ENCODE measurements at regions not wholly inside any gene's neighbourhood (a gene's known extent, or its start where the extent isn't known, plus 50 kb on each side); places are given as distances from the start of the nearest gene placed in this dataset.

DNA sequence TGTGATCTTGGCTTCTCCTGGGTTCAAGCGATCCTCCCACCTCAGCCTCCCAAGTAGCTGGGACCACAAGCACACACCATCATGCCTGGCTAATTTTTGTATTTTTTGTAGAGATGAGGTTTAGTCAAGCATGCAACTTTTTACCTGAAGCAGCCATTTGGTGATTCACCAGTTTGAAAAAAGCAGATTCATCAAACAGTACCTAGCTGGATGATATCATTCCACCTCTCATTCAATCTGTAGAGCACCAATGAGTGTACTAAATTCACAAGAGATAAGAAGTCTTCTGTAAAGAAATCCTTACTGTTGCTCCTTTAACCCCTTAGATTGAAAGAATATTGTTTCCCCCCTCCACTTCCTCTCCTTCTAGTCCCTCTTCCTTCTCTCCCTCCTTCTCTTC is 261.1 kb upstream of the RFC3 start:
- H3K79me1 ChIP-seq (ENCODE audit: insufficient read depth, low read depth, low read length, poor library complexity, severe bottlenecking) = no peaks in the 10 kb centered on the region
- H2BK20ac ChIP-seq (ENCODE audit: low read depth, low read length, poor library complexity, severe bottlenecking) = peak overlapping the region; percentile 45
- no peak overlapping the region for H4K5ac ChIP-seq (ENCODE audit: insufficient read length, low read depth, low read length)
- H3K56ac ChIP-seq (ENCODE audit: insufficient read length, low read depth, low read length) = no peak overlapping the region
- no peak overlapping the region for H3K27ac ChIP-seq (ENCODE audit: insufficient read length, low read depth, low read length)
- WGBS (ENCODE audit: extremely low coverage, insufficient read length, low lambda C conversion rate) = no CpG with 5 or more reads among the region's 1 CpG
- TF ChIP-seq, protein P1, sequence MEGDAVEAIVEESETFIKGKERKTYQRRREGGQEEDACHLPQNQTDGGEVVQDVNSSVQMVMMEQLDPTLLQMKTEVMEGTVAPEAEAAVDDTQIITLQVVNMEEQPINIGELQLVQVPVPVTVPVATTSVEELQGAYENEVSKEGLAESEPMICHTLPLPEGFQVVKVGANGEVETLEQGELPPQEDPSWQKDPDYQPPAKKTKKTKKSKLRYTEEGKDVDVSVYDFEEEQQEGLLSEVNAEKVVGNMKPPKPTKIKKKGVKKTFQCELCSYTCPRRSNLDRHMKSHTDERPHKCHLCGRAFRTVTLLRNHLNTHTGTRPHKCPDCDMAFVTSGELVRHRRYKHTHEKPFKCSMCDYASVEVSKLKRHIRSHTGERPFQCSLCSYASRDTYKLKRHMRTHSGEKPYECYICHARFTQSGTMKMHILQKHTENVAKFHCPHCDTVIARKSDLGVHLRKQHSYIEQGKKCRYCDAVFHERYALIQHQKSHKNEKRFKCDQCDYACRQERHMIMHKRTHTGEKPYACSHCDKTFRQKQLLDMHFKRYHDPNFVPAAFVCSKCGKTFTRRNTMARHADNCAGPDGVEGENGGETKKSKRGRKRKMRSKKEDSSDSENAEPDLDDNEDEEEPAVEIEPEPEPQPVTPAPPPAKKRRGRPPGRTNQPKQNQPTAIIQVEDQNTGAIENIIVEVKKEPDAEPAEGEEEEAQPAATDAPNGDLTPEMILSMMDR (conservative IDR thresholded peaks at IDR 0.05) = no peak
- no peak overlapping the region for H3K9ac ChIP-seq (ENCODE audit: extremely low read depth, insufficient read length, low read length)
- Mint-ChIP-seq H3K27ac (no peak overlapping the region), H3K9me3 (no peaks in the 10 kb centered on the region), H3K4me1 (peaks cover 3 to 5% of the 10 kb centered on the region in 2 experiments; a peak in 2 of 4 replicates), H3K36me3 (ENCODE audit: insufficient read depth in 1 of 3, low read depth in 3 of 3) (no peaks in the 10 kb centered on the region), H3K27me3 (ENCODE audit: low read depth) (no peaks in the 10 kb centered on the region; the same call in 1 of the 2 replicates), H3K4me3 (no peak overlapping the region)
- no peak overlapping the region for H4K91ac ChIP-seq (ENCODE audit: insufficient read length, low read depth, low read length)
- H3K27me3 ChIP-seq (ENCODE audit: insufficient read depth, low read length) = no peaks in the 10 kb centered on the region
- H3K9me3 ChIP-seq (ENCODE audit: control insufficient read depth, low read depth, low read length) = no peaks in the 10 kb centered on the region
- no peak for DNase-seq
- H2BK120ac ChIP-seq (ENCODE audit: low read depth, low read length, poor library complexity, severe bottlenecking) = no peak overlapping the region
- H3K4ac ChIP-seq (ENCODE audit: low read depth, low read length) = no peak overlapping the region
- H3K14ac ChIP-seq (ENCODE audit: insufficient read depth, low read length) = no peak overlapping the region
- no peak overlapping the region for H2BK12ac ChIP-seq (ENCODE audit: insufficient read length, low read depth, low read length)
- no peak overlapping the region for H3K4me2 ChIP-seq (ENCODE audit: insufficient read depth, insufficient read length, low read length)
- no peak overlapping the region for H2AFZ ChIP-seq (ENCODE audit: low read length)
- H3T11ph ChIP-seq (ENCODE audit: low read length) = no peak overlapping the region
- no peak overlapping the region for H4K8ac ChIP-seq (replicated peaks; ENCODE audit: insufficient read length, low read depth, low read length)
- H2BK5ac ChIP-seq (ENCODE audit: insufficient read length, low read length) = no peak overlapping the region
- no peaks in the 10 kb centered on the region for H3K4me1 ChIP-seq (ENCODE audit: insufficient read depth, low read length)
- no peak overlapping the region for H3K23ac ChIP-seq (ENCODE audit: insufficient read length, low read depth, low read length)
- H2AK5ac ChIP-seq (ENCODE audit: insufficient read length, low read length) = no peak overlapping the region
- no peak overlapping the region for H2BK15ac ChIP-seq (ENCODE audit: low read depth, low read length)
- no peaks in the 10 kb centered on the region for H3K23me2 ChIP-seq (ENCODE audit: insufficient read length, low read depth, low read length, poor library complexity, severe bottlenecking)
- no peaks in the 10 kb centered on the region for H3K79me2 ChIP-seq (ENCODE audit: insufficient read depth, low read length)
- no peaks in the 10 kb centered on the region for H4K20me1 ChIP-seq (ENCODE audit: control insufficient read depth, insufficient read depth, insufficient read length)
- H3K18ac ChIP-seq (ENCODE audit: insufficient read length, low read depth, low read length) = no peak overlapping the region
